H9 (cell line): ENCODE measurements at regions not wholly inside any gene's neighbourhood (a gene's known extent, or its start where the extent isn't known, plus 50 kb on each side); places are given as distances from the start of the nearest gene placed in this dataset.

ENCODE experiments used
- DNase-seq: peaks from one replicate; pipeline ENCODE4 v3.0.0-alpha.2; 2017
- H2AFZ ChIP-seq: one replicate; pipeline ENCODE4 v1.6.1; 2013; ENCODE audit warnings: mild to moderate bottlenecking, low read length, control low read depth, moderate library complexity
- H2AK5ac ChIP-seq: 2 replicates; pipeline ENCODE4 v1.6.1; 2013; ENCODE audit warnings: low read length, control low read depth, mixed read lengths; ENCODE audit not compliant: insufficient read length
- H2BK120ac ChIP-seq: one replicate; pipeline ENCODE4 v1.6.1; 2013; ENCODE audit warnings: low read depth, mild to moderate bottlenecking, low read length, control low read depth, inconsistent platforms; ENCODE audit not compliant: poor library complexity, severe bottlenecking
- H2BK12ac ChIP-seq: 2 replicates; pipeline ENCODE4 v1.6.1; 2013; ENCODE audit warnings: low read length, control low read depth, mixed read lengths, low read depth; ENCODE audit not compliant: insufficient read length
- H2BK15ac ChIP-seq: 2 replicates; pipeline ENCODE4 v1.6.1; 2013; ENCODE audit warnings: low read depth, low read length, control low read depth
- H2BK20ac ChIP-seq: one replicate; pipeline ENCODE4 v1.6.1; 2013; ENCODE audit warnings: low read depth, mild to moderate bottlenecking, low read length, control low read depth, inconsistent platforms; ENCODE audit not compliant: poor library complexity, severe bottlenecking
- H2BK5ac ChIP-seq: 2 replicates; pipeline ENCODE4 v1.6.1; 2013; ENCODE audit warnings: low read length, control low read depth, mixed read lengths; ENCODE audit not compliant: insufficient read length
- H3K14ac ChIP-seq: 2 replicates; pipeline ENCODE4 v1.6.1; 2013; ENCODE audit warnings: low read length, control low read depth; ENCODE audit not compliant: insufficient read depth
- H3K18ac ChIP-seq: 2 replicates; pipeline ENCODE4 v1.6.1; 2013; ENCODE audit warnings: low read depth, mild to moderate bottlenecking, mixed read lengths, low read length, control low read depth; ENCODE audit not compliant: insufficient read length
- H3K23ac ChIP-seq: 2 replicates; pipeline ENCODE4 v1.6.1; 2013; ENCODE audit warnings: low read length, control low read depth, mixed read lengths, low read depth; ENCODE audit not compliant: insufficient read length
- H3K23me2 ChIP-seq: 2 replicates; pipeline ENCODE4 v1.6.1; 2013; ENCODE audit warnings: low read depth, mild to moderate bottlenecking, mixed read lengths, low read length, control low read depth; ENCODE audit not compliant: insufficient read length, poor library complexity, severe bottlenecking
- H3K27ac ChIP-seq: 2 replicates; pipeline ENCODE4 v1.5.1; 2013; ENCODE audit warnings: low read length, control low read depth, mixed read lengths, low read depth; ENCODE audit not compliant: insufficient read length
- H3K27me3 ChIP-seq: 2 replicates; pipeline ENCODE4 v1.6.1; 2013; ENCODE audit warnings: low read length, control low read depth, inconsistent platforms; ENCODE audit not compliant: insufficient read depth
- H3K4ac ChIP-seq: 2 replicates; pipeline ENCODE4 v1.6.1; 2013; ENCODE audit warnings: low read depth, mild to moderate bottlenecking, control low read depth, inconsistent platforms, low read length, moderate library complexity
- H3K4me1 ChIP-seq: 2 replicates; pipeline ENCODE4 v1.6.1; 2013; ENCODE audit warnings: low read length, control low read depth, inconsistent platforms; ENCODE audit not compliant: insufficient read depth
- H3K4me2 ChIP-seq: 2 replicates; pipeline ENCODE4 v1.6.1; 2013; ENCODE audit warnings: low read length, control low read depth, mixed read lengths; ENCODE audit not compliant: insufficient read length, insufficient read depth
- H3K56ac ChIP-seq: 2 replicates; pipeline ENCODE4 v1.6.1; 2013; ENCODE audit warnings: low read depth, mild to moderate bottlenecking, mixed read lengths, low read length, control low read depth; ENCODE audit not compliant: insufficient read length
- H3K79me1 ChIP-seq: 2 replicates; pipeline ENCODE4 v1.6.1; 2013; ENCODE audit warnings: low read depth, mild to moderate bottlenecking, moderate library complexity, low read length, control low read depth, inconsistent platforms; ENCODE audit not compliant: insufficient read depth, poor library complexity, severe bottlenecking
- H3K79me2 ChIP-seq: 2 replicates; pipeline ENCODE4 v1.6.1; 2013; ENCODE audit warnings: low read length, control low read depth, inconsistent platforms; ENCODE audit not compliant: insufficient read depth
- H3K9ac ChIP-seq: 2 replicates; pipeline ENCODE4 v1.6.1; 2013; ENCODE audit warnings: low read length, control low read depth, mixed read lengths; ENCODE audit not compliant: insufficient read length; ENCODE audit errors: extremely low read depth
- H3K9me3 ChIP-seq: one replicate; pipeline ENCODE4 v1.6.1; 2013; ENCODE audit warnings: low read depth, low read length, inconsistent platforms; ENCODE audit not compliant: control insufficient read depth
- H3T11ph ChIP-seq: one replicate; pipeline ENCODE4 v1.6.1; 2013; ENCODE audit warnings: mild to moderate bottlenecking, low read length, control low read depth, inconsistent platforms
- H4K20me1 ChIP-seq: one replicate; pipeline ENCODE4 v1.6.1; 2013; ENCODE audit not compliant: control insufficient read depth, insufficient read length, insufficient read depth
- H4K5ac ChIP-seq: 2 replicates; pipeline ENCODE4 v1.6.1; 2013; ENCODE audit warnings: low read depth, mild to moderate bottlenecking, mixed read lengths, low read length, control low read depth; ENCODE audit not compliant: insufficient read length
- H4K8ac ChIP-seq: replicated peaks from 2 replicates; pipeline ENCODE4 v1.6.1; 2013; ENCODE audit warnings: low read length, control low read depth, mixed read lengths, low read depth; ENCODE audit not compliant: insufficient read length
- H4K91ac ChIP-seq: 2 replicates; pipeline ENCODE4 v1.6.1; 2013; ENCODE audit warnings: low read depth, mild to moderate bottlenecking, moderate library complexity, mixed read lengths, low read length, control low read depth; ENCODE audit not compliant: insufficient read length
- H3K27ac Mint-ChIP-seq, 3 experiments: 2 replicates in 2 of 3; 3 replicates in 1 of 3; pipeline ENCODE4 v1.8.0; 2020 to 2021; ENCODE audit warnings: mixed read lengths in 3 of 3, mild to moderate bottlenecking in 1 of 3, moderate library complexity in 1 of 3
- H3K27me3 Mint-ChIP-seq: 2 replicates; pipeline ENCODE4 v1.8.0; 2021; ENCODE audit warnings: low read depth, mild to moderate bottlenecking, moderate library complexity, mixed read lengths
- H3K36me3 Mint-ChIP-seq, 3 experiments: 2 replicates in 2 of 3; 3 replicates in 1 of 3; pipeline ENCODE4 v1.8.0; 2020 to 2021; ENCODE audit warnings: low read depth in 3 of 3, mixed read lengths in 3 of 3; ENCODE audit not compliant: insufficient read depth in 1 of 3
- H3K4me1 Mint-ChIP-seq, 2 experiments: 2 replicates each; pipeline ENCODE4 v1.8.0; 2020; ENCODE audit warnings: mixed read lengths in 2 of 2
- H3K4me3 Mint-ChIP-seq, 2 experiments: 2 replicates in 1 of 2; 3 replicates in 1 of 2; pipeline ENCODE4 v1.8.0; 2020 to 2021; ENCODE audit warnings: mild to moderate bottlenecking in 2 of 2, mixed read lengths in 2 of 2, moderate library complexity in 1 of 2
- H3K9me3 Mint-ChIP-seq, 2 experiments: 2 replicates in 1 of 2; 3 replicates in 1 of 2; pipeline ENCODE4 v1.8.0; 2020; ENCODE audit warnings: mild to moderate bottlenecking in 2 of 2, mixed read lengths in 2 of 2, moderate library complexity in 1 of 2
- CTCF ChIP-seq: fragments of 200-600 bp; sonication (generic); conservative IDR thresholded peaks from 3 replicates; pipeline ENCODE4 v1.8.0; 2021; ENCODE audit warnings: antibody characterized with exemption, mild to moderate bottlenecking
- WGBS: extraction: QIAGEN DNeasy Blood & Tissue Kit; methylation state at CpG from one replicate; pipeline ENCODE4 v1.1.7; 2013; ENCODE audit warnings: missing lambda C conversion rate, low lambda C conversion rate, mixed read lengths; ENCODE audit not compliant: insufficient read length; ENCODE audit errors: extremely low coverage; 5-methylcytosine and 5-hydroxymethylcytosine counted together

GRCh38 chr20:24787621-24788020 lies 161.4 kb upstream of the CST7 start:
- H3K27me3 ChIP-seq = no peaks in the 10 kb centered on the region
- H3K27me3 Mint-ChIP-seq = peaks cover 8% of the 10 kb centered on the region
- H3K79me2 ChIP-seq = no peaks in the 10 kb centered on the region
- H3K4me3 Mint-ChIP-seq = no peak overlapping the region
- peaks cover 16 to 21% of the 10 kb centered on the region in 2 experiments for H3K4me1 Mint-ChIP-seq
- H3K79me1 ChIP-seq = no peaks in the 10 kb centered on the region
- H3K27ac ChIP-seq = no peak overlapping the region
- H3K9ac ChIP-seq = no peak overlapping the region
- H2BK12ac ChIP-seq = no peak overlapping the region
- H2AK5ac ChIP-seq = no peak overlapping the region
- no peak overlapping the region for H2BK120ac ChIP-seq
- no peak overlapping the region for H2BK15ac ChIP-seq
- H3K18ac ChIP-seq = no peak overlapping the region
- no peak overlapping the region for H3T11ph ChIP-seq
- H3K4me2 ChIP-seq = no peak overlapping the region
- H4K5ac ChIP-seq = no peak overlapping the region
- H3K23me2 ChIP-seq = no peaks in the 10 kb centered on the region
- H3K4ac ChIP-seq = no peak overlapping the region
- no CpG with 5 or more reads among the region's 8 CpGs for WGBS
- no peak overlapping the region for H3K27ac Mint-ChIP-seq
- H4K91ac ChIP-seq = no peak overlapping the region
- no peak overlapping the region for H3K23ac ChIP-seq
- H3K56ac ChIP-seq = no peak overlapping the region
- H3K14ac ChIP-seq = no peak overlapping the region
- no peak for TF ChIP-seq CTCF
- H3K4me1 ChIP-seq = no peaks in the 10 kb centered on the region
- no peak overlapping the region for H2BK20ac ChIP-seq
- no peak overlapping the region for H4K8ac ChIP-seq
- no peak for DNase-seq
- H4K20me1 ChIP-seq = no peaks in the 10 kb centered on the region
- H2AFZ ChIP-seq = no peak overlapping the region
- no peaks in the 10 kb centered on the region for H3K9me3 ChIP-seq
- no peaks in the 10 kb centered on the region; a peak in 1 of 5 replicates for H3K9me3 Mint-ChIP-seq
- no peak overlapping the region for H2BK5ac ChIP-seq
- H3K36me3 Mint-ChIP-seq = no peaks in the 10 kb centered on the region; a peak in 1 of 7 replicates
